NCI-H82 treated with DMSO at 0.1 percent for 48 hours (cell line): ENCODE measurements at regions not wholly inside any gene's neighbourhood (a gene's known extent, or its start where the extent isn't known, plus 50 kb on each side); places are given as distances from the start of the nearest gene placed in this dataset.

Experiments
- DNase-seq: peaks from one replicate; lab custom pipeline; 2025; ENCODE audit not compliant: unreplicated experiment; lab: John Stamatoyannopoulos, UW

- DNase-seq, result no peak
Observed at GRCh38 chr12:90167518-90168208, 459.0 kb upstream of the ATP2B1 start.

- no peak for DNase-seq
Observed at GRCh38 chr12:90166671-90167070, 458.0 kb upstream of the ATP2B1 start.

DNA sequence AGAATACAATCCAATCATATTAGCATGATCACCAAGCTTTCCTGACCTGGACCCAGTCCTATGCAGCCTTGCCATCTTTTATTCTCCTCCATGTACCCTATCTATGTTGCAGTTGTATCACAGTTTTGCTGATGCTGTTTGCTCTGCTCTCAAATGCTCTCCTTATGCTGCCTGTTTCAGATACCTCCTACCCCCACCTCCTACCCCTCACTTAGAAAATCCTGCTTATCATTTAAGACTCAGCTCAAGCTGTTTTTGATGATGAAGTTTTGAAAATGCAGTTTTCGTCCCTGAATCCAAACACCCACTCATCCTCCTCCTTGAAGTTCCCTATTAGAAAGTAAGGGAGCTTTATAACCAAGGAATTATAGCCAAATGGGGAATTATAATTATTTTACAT, 457.4 kb upstream of the ATP2B1 start:
- DNase-seq, result no peak

DNA sequence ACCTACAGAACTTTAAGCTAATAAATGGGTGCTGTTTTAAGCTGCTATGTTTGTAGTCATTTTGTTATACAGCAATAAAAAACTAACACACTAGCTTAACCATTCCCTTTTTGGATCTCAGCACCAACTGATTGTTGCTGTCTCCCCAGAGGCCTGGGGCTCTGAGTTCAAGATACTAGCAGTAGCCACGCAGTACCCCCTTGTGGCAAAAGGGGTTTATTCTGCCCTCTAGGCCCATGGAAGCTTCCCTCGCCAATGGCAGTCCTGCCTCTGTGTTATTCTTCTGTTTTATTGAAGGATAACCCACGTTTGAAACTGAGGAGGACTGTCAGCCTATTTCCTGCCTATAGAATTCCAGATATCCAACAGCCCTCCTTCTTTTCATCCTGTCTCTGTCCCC, 455.3 kb upstream of the ATP2B1 start:
- no peak for DNase-seq

DNA sequence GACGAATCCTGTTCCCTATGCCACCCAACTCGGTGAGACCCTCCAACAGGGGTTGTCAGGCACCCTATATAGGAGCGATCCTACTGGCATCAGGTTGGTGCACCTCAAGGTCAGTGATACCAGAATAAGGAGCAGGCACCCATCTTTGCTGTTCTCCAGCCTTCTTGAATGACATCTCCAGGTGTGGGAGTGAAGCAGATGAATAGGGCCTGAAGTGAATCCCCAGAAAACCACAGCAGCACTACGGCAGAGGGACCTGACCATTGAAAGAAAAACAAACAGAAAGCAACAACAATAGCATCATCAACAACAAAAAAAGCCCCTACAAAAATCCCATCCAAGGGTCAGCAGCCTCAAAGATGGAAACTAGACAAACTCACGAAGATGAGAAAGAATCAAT, 445.2 kb upstream of the ATP2B1 start:
- DNase-seq, result no peak

DNA sequence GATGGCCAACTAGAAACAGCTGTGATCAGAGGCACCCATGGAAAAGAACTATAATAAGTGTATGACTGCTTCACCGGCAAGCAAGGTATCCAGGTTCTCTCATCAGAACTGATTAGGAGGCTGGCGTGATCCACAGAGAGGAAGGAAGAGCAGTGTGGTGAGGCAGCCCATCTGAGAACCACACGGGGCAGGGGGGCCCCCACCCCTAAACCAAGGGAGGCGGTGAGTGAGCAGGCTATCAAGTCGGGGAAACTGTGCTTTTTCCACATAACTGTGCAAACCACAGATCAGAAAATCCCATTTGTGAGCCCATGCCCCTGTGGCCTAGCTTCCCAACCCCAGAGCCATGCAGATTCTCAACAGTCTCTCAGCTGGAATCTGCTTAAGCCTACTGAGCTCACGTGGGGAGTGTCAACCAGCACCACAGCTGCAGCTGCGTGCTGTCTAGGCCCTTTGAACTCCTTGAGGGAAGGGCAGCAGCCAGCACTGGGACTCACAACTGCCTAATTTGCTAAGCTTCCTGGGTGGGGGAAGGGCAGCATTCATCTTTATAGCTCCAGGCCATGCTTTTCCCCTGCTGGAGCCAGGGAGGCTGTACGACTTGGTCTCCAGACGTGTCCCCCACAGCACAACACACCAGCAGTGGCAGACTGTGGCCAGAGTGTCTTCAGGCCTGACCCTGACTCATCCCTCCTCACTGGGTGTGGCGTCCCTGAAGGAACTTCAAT, 444.4 kb upstream of the ATP2B1 start:
- no peak for DNase-seq

DNA sequence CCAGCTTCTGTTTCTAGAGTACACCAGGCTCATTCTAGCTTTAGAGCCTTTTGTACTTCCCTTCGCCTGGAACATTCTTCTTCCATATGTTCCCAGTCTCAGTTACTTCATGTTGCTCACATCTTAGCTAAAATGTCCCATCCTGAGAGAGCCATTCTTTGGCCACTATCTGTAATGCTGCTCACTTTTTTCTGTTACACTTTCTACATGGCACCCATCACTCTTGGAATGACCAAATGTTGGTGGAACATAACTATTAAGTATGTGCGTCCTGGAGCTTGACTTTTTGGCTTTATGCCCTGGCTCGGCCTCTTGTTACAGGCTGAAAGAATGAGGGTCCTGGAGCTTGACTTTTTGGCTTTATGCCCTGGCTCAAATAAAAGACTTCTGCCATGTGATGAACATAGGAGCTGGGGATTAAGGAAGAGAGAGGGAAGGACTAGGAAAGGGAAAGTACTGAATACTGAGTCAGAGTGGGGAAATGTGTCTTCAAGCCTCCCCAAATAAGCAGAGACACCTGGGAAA, 442.9 kb upstream of the ATP2B1 start:
- DNase-seq, result no peak

DNA sequence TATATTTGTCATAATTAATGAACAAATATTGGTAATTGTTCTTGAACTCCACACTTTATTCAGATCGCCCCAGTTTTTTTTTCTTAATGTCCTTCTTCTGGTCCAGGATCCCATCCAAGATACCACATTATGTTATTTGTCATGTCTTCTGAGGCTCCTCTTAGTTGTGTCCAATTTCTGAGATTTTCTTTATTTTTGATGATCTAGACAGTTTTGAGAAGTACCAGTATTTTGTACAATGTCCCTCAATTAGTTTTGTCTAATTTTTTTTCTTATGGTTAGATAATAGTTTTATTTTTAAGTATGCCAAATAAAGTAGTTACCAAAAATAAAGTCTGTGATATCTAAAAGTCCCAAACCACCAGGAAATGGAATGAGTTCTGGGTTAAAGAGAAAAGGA, 440.8 kb upstream of the ATP2B1 start:
- no peak for DNase-seq

GRCh38 chr12:90129366-90130030, 420.9 kb upstream of the ATP2B1 start:
- no peak for DNase-seq

- no peak for DNase-seq
Observed at GRCh38 chr12:90128526-90128925, 419.9 kb upstream of the ATP2B1 start.

DNA sequence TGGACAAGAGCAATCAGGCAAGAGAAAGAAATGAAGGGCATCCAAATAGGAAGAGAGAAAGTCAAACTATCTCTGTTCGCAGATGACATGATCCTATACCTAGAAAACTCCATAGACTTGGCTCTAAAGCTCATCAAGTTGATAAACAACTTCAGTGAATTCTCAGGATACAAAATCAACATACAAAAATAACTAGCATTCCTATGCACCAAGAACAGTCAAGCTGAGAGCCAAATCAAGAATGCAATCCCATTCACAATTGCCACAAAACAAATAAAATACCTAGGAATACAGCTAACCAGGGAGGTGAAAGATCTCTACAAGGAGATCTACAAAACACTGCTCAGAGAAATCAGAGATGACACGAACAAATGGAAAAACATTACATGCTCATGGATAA, 417.5 kb upstream of the ATP2B1 start:
- no peak for DNase-seq

DNA sequence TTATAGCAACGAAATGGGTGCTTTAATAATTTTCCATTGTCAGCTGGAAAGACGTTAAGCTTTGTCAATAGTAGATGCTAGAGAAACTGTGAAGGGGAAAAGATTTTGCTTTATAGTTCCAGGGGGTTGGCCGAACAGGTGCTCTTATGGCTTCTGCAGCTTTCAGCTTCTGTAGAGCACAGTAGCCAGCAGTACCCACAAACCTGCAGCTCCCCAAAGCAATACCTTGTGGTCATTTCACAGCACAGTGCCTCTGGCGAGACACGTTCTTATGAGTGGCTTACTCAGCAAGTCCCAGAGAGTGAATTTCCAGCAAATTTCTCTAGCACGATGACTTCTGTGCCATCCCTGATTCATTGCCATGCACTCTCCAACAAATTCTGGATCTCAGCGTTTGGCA, 416.3 kb upstream of the ATP2B1 start:
- no peak for DNase-seq

DNA sequence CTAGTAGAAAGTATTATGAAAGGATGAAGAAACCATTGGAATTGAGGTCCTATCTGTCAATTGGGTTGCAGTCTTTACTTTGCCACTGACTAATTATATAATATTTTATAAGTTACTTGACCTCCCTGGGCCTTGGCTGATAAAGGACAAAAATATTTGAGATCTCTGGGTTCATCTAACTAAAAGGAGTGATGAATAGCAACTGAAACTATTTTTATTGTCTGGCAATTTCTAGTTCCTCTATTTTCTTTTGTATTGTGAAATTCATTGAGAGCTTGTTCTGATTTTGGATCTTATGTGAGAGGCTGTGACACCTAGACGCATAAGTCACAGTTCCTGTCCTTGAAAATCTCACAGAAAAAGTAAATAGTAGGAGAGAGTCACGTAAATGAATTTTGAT, 415.7 kb upstream of the ATP2B1 start:
- no peak for DNase-seq

DNA sequence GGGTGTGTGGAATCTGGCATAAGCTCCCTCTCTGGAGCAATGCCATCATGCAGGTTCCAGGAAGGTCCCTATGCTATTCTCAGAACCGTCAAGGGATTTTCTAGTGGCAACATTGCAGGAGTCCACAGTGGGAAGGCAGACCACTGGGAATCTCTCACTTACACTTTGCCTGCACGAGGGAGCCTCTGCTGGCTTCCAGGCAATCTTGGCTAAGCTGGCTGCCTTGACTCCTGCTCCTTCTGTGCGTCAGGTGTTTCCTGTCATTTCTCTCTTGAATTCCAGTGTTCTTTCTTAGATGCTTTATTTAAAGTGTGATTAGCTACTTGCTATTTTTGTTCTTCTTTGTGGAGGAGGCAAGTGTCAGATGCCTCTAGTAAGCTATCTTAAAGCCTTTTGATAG, 414.0 kb upstream of the ATP2B1 start:
- DNase-seq, result no peak

GRCh38 chr12:90120627-90121026, 412.0 kb upstream of the ATP2B1 start:
- no peak for DNase-seq

- no peak for DNase-seq
Observed at GRCh38 chr12:90112666-90113065, 404.0 kb upstream of the ATP2B1 start.

DNA sequence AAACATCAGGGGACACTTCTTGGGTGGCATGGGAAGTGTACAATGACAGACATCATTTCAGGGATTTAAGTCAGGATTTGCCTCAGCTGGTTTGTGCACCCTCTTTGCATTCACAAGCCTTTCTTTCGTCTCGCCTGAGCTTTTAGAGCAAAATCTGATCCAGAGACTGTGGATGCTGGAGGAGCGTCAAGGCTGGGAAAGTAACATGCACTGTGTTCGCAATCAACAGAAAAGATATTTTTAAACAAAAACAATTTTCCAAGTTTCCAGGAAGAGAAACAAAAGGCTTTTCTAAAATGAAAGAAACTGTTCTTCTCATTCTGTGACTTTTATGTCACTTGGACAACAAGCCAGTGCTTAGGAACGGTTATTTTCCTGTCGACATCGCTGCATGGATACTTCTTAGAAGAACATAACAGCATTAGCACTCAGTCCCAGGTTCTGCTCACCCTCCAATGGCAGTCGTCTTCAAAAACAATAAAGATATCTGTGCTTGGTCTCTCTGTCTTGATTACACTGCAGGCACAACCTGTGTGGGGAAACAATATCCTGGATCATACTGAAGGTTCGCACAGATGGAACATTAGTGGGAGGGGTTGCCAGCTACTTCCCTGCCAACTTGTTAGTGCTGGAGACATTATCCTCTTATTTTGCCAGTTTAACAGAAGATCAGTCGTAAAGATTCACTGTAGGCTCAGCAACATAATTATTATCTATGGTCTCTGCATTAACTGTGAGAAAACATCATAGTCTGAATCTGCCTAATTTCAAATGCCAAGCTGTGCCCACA, 403.3 kb upstream of the ATP2B1 start:
- DNase-seq, result no peak

GRCh38 chr12:90106568-90106967, 397.9 kb upstream of the ATP2B1 start:
- DNase-seq, result no peak

- DNase-seq, result peak; percentile 22
Observed at GRCh38 chr12:90102957-90103652, 394.5 kb upstream of the ATP2B1 start.

GRCh38 chr12:90100579-90100978, 391.9 kb upstream of the ATP2B1 start:
- DNase-seq, result no peak

DNA sequence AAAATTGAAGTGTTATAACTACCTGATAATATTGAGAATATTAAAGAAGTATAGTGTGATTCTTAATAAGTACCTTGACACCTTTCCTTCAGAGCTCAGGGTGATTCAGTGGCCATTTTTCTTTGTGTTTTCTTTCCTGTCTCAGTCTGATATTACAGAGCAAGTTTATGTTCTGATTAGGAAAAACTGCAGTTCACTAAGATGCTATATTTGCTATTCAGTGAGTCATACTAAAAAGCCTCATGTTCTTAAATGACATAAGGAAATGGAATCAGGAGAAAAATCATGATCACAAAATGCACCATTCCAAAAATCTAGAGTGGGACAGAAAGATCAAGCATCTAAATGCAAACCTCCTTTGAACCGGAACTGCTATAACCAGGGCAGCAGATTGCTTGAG, 390.6 kb upstream of the ATP2B1 start:
- no peak for DNase-seq
